GM23338 (cell line): ENCODE measurements at regions not wholly inside any gene's neighbourhood (a gene's known extent, or its start where the extent isn't known, plus 50 kb on each side); places are given as distances from the start of the nearest gene placed in this dataset.

ENCODE experiments used
- CREB1 ChIP-seq: fragments of 250-450 bp; sonication (Bioruptor Pico); IDR thresholded peaks from 2 replicates; pipeline ENCODE4 v1.5.0; 2020; ENCODE audit warnings: low read depth, mild to moderate bottlenecking, moderate library complexity
- ETS1 ChIP-seq: IDR thresholded peaks from 2 replicates; pipeline ENCODE4 v1.6.1; 2016; ENCODE audit warnings: antibody characterized with exemption
- EZH2 ChIP-seq: fragments of 200-600 bp; sonication (generic); IDR thresholded peaks from one replicate; pipeline ENCODE4 v1.8.0; 2017; ENCODE audit warnings: antibody characterized with exemption, mild to moderate bottlenecking, low read depth; ENCODE audit not compliant: unreplicated experiment
- EZH2phosphoT487 ChIP-seq: fragments of 200-600 bp; sonication (generic); IDR thresholded peaks from one replicate; pipeline ENCODE4 v1.8.1; 2018; ENCODE audit warnings: antibody characterized with exemption; ENCODE audit not compliant: unreplicated experiment
- JUNB ChIP-seq: IDR thresholded peaks from one replicate; pipeline ENCODE4 v1.6.1; 2016; ENCODE audit warnings: antibody characterized with exemption; ENCODE audit not compliant: unreplicated experiment
- POLR2AphosphoS5 ChIP-seq: IDR thresholded peaks from 2 replicates; pipeline ENCODE4 v1.6.1; 2016; ENCODE audit warnings: antibody characterized with exemption, low read depth
- TF ChIP-seq, protein P1 (sequence below), 2 experiments: fragments of 200-600 bp in 1 of 2; sonication (generic) in 1 of 2; conservative IDR thresholded peaks; 2 replicates each; pipeline versions ENCODE4 v1.5.1 to v1.6.1; 2016 to 2017; ENCODE audit warnings: antibody characterized with exemption in 2 of 2, low read depth in 2 of 2, mild to moderate bottlenecking in 2 of 2, moderate library complexity in 1 of 2
- TF ChIP-seq, protein P2 (sequence below): IDR thresholded peaks from one replicate; pipeline ENCODE4 v1.6.1; 2018; ENCODE audit warnings: antibody characterized with exemption; ENCODE audit not compliant: unreplicated experiment

- TF ChIP-seq, protein P1, sequence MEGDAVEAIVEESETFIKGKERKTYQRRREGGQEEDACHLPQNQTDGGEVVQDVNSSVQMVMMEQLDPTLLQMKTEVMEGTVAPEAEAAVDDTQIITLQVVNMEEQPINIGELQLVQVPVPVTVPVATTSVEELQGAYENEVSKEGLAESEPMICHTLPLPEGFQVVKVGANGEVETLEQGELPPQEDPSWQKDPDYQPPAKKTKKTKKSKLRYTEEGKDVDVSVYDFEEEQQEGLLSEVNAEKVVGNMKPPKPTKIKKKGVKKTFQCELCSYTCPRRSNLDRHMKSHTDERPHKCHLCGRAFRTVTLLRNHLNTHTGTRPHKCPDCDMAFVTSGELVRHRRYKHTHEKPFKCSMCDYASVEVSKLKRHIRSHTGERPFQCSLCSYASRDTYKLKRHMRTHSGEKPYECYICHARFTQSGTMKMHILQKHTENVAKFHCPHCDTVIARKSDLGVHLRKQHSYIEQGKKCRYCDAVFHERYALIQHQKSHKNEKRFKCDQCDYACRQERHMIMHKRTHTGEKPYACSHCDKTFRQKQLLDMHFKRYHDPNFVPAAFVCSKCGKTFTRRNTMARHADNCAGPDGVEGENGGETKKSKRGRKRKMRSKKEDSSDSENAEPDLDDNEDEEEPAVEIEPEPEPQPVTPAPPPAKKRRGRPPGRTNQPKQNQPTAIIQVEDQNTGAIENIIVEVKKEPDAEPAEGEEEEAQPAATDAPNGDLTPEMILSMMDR (conservative IDR thresholded peaks at IDR 0.05; ENCODE audit: low read depth in 2 of 2): no peak
- TF ChIP-seq EZH2 (no peak), POLR2AphosphoS5 (no peak), CREB1 (CRISPR knock-in tag) (no peak), ETS1 (no peak), JUNB (no peak), EZH2phosphoT487 (no peak)
- TF ChIP-seq, protein P2, sequence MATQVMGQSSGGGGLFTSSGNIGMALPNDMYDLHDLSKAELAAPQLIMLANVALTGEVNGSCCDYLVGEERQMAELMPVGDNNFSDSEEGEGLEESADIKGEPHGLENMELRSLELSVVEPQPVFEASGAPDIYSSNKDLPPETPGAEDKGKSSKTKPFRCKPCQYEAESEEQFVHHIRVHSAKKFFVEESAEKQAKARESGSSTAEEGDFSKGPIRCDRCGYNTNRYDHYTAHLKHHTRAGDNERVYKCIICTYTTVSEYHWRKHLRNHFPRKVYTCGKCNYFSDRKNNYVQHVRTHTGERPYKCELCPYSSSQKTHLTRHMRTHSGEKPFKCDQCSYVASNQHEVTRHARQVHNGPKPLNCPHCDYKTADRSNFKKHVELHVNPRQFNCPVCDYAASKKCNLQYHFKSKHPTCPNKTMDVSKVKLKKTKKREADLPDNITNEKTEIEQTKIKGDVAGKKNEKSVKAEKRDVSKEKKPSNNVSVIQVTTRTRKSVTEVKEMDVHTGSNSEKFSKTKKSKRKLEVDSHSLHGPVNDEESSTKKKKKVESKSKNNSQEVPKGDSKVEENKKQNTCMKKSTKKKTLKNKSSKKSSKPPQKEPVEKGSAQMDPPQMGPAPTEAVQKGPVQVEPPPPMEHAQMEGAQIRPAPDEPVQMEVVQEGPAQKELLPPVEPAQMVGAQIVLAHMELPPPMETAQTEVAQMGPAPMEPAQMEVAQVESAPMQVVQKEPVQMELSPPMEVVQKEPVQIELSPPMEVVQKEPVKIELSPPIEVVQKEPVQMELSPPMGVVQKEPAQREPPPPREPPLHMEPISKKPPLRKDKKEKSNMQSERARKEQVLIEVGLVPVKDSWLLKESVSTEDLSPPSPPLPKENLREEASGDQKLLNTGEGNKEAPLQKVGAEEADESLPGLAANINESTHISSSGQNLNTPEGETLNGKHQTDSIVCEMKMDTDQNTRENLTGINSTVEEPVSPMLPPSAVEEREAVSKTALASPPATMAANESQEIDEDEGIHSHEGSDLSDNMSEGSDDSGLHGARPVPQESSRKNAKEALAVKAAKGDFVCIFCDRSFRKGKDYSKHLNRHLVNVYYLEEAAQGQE: no peak
These were observed 1211.2 kb upstream of the TSPY4 start for GRCh38 chrY:8125907-8126571.
